ENCODE measurements at regions not wholly inside any gene's neighbourhood (a gene's known extent, or its start where the extent isn't known, plus 50 kb on each side); places are given as distances from the start of the nearest gene placed in this dataset.

GRCh38 chrX:10759141-10759799 lies 138.9 kb upstream of the MID1 start:
- H3K27me3 ChIP-seq (ENCODE audit: control insufficient read depth, insufficient read depth, low read length) = no peaks in the 10 kb centered on the region
- H3K9me3 ChIP-seq (ENCODE audit: control insufficient read depth, insufficient read depth, low read depth, low read length) = no peaks in the 10 kb centered on the region
- in situ Hi-C loops (cut with HindIII; ENCODE audit: low pct_unique_long_range_greater_than_20kb, low sequenced_read_pairs) = no loop called here
- TF ChIP-seq TCF7L2 (IDR thresholded peaks at IDR 0.05; ENCODE audit: low read depth, low read length) (no peak), REST (IDR thresholded peaks at IDR 0.05; ENCODE audit: insufficient read depth in 1 of 2, low read depth in 2 of 2, low read length in 1 of 2) (no peak)
- H3K27ac ChIP-seq (ENCODE audit: low read length) = no peak overlapping the region
- DNase-seq (ENCODE audit: low read depth, low spot score) (no peak), ATAC-seq (no peak)
- CTCF ChIA-PET = no interaction called here
- POLR2A ChIA-PET = no interaction called here
- intact Hi-C loops (cut with micrococcal nuclease; ENCODE audit: unreplicated experiment) = no loop called here
- no peak overlapping the region for H3K4me3 ChIP-seq (ENCODE audit: low read depth in 2 of 2, low read length in 2 of 2)
- no TSS peak for BruUV-seq (replicated peaks)
- H3K4me1 ChIP-seq (ENCODE audit: control insufficient read depth, insufficient read depth, low read length) = peaks cover 4% of the 10 kb centered on the region
- no peaks in the 10 kb centered on the region for H3K36me3 ChIP-seq (ENCODE audit: control insufficient read depth, insufficient read depth, low read length)

DNA sequence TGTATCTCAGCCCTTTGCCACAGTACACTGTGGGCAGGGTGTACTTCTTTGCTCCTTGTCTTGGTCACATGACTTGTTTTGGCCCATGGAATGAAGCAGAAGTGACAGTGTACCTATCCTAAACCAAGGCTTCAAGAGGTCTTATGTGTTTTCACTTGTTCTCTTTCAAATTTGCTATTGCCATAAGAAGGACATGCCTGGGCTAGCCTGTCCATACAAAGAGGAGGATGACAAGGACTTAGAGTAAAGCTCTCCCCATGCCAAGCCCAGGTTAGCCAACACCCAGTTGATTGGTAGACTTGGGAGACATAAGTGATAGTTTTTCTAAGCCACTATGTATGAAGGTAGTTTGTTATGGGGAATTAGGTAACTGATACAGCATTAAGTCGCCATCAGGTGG lies 141.1 kb upstream of the MID1 start:
- BruUV-seq (replicated peaks) = no TSS peak
- H3K27ac ChIP-seq (ENCODE audit: low read length) = no peak overlapping the region
- H3K9me3 ChIP-seq (ENCODE audit: control insufficient read depth, insufficient read depth, low read depth, low read length) = no peaks in the 10 kb centered on the region
- H3K36me3 ChIP-seq (ENCODE audit: control insufficient read depth, insufficient read depth, low read length) = no peaks in the 10 kb centered on the region
- TF ChIP-seq REST (IDR thresholded peaks at IDR 0.05; ENCODE audit: insufficient read depth in 1 of 2, low read depth in 2 of 2, low read length in 1 of 2) (no peak), TCF7L2 (IDR thresholded peaks at IDR 0.05; ENCODE audit: low read depth, low read length) (no peak), POLR2AphosphoS5 (IDR thresholded peaks at IDR 0.05; ENCODE audit: low read depth, low read length) (no peak), CTCF (IDR thresholded peaks at IDR 0.05) (no peak), SIN3A (IDR thresholded peaks at IDR 0.05; ENCODE audit: borderline replicate concordance, insufficient read depth, low read depth, low read length) (no peak)
- ATAC-seq (no peak), DNase-seq (ENCODE audit: low read depth, low spot score) (no peak)
- intact Hi-C loops (cut with micrococcal nuclease; ENCODE audit: unreplicated experiment) = no loop called here
- ChIA-PET POLR2A (no interaction called here), CTCF (no interaction called here)
- in situ Hi-C loops (cut with HindIII; ENCODE audit: low pct_unique_long_range_greater_than_20kb, low sequenced_read_pairs) = no loop called here
- no peak overlapping the region for H3K4me3 ChIP-seq (ENCODE audit: low read depth in 2 of 2, low read length in 2 of 2)
- no peaks in the 10 kb centered on the region for H3K27me3 ChIP-seq (ENCODE audit: control insufficient read depth, insufficient read depth, low read length)
- no peaks in the 10 kb centered on the region; the same call in none of the 2 replicates for H3K4me1 ChIP-seq (ENCODE audit: control insufficient read depth, insufficient read depth, low read length)

All from Panc1 (cell line).